ENCODE measurements at regions not wholly inside any gene's neighbourhood (a gene's known extent, or its start where the extent isn't known, plus 50 kb on each side); places are given as distances from the start of the nearest gene placed in this dataset.

- H3K4me3 ChIP-seq (ENCODE audit: control insufficient read depth in 2 of 3, extremely low read depth in 1 of 3, insufficient read depth in 2 of 3, low read depth in 1 of 3, low read length in 3 of 3) = no peak overlapping the region
- dilution Hi-C loops (cut with MboI; ENCODE audit: extremely low pct_ligation_motif_present, low sequenced_read_pairs) = no loop called here
- TF ChIP-seq EZH2 (IDR thresholded peaks at IDR 0.05; ENCODE audit: low read length) (no peak), CTCF (optimal IDR thresholded peaks at IDR 0.05 in 1 of 3, IDR thresholded peaks at IDR 0.05 in 1 of 3, conservative IDR thresholded peaks at IDR 0.05 in 1 of 3; ENCODE audit: extremely low read depth in 1 of 3, insufficient read depth in 2 of 3, low read length in 3 of 3) (no peak)
- no peak overlapping the region for H3K9ac ChIP-seq (ENCODE audit: control insufficient read depth, extremely low read depth, insufficient read depth, low read length)
- H3K79me2 ChIP-seq (ENCODE audit: control insufficient read depth, insufficient read depth, low read length) = no peaks in the 10 kb centered on the region
- no peaks in the 10 kb centered on the region for H3K4me1 ChIP-seq (ENCODE audit: control insufficient read depth, extremely low read depth, insufficient read depth, low read length)
- H3K36me3 ChIP-seq (ENCODE audit: control insufficient read depth in 2 of 2, extremely low read depth in 1 of 2, insufficient read depth in 2 of 2, low read length in 2 of 2) = no peaks in the 10 kb centered on the region
- FAIRE-seq (no peak), DNase-seq (ENCODE audit: low read depth, low spot score) (no peak)
- no peaks in the 10 kb centered on the region for H3K9me3 ChIP-seq (ENCODE audit: control insufficient read depth, low read depth, low read length)
- no peaks in the 10 kb centered on the region for H3K27me3 ChIP-seq (ENCODE audit: control insufficient read depth, extremely low read depth, insufficient read depth, low read length)
- no peak overlapping the region for H3K4me2 ChIP-seq (ENCODE audit: control insufficient read depth, extremely low read depth, insufficient read depth, low read depth, low read length)
- no peak overlapping the region for H3K27ac ChIP-seq (ENCODE audit: control insufficient read depth, insufficient read depth, low read length)
- no peaks in the 10 kb centered on the region for H4K20me1 ChIP-seq (ENCODE audit: control insufficient read depth, extremely low read depth, insufficient read depth, low read length)
- H2AFZ ChIP-seq (ENCODE audit: control insufficient read depth, low read length) = no peak overlapping the region
- no peaks in the 10 kb centered on the region for H3K9me1 ChIP-seq (ENCODE audit: control insufficient read depth, extremely low read depth, insufficient read depth, low read length)
Observed at GRCh38 chrX:82196866-82197265, 995.0 kb downstream of the SH3BGRL start.

GRCh38 chrX:82208975-82209374 is 1007.1 kb downstream of the SH3BGRL start:
- H3K79me2 ChIP-seq (ENCODE audit: control insufficient read depth, insufficient read depth, low read length) = no peaks in the 10 kb centered on the region
- H3K36me3 ChIP-seq (ENCODE audit: control insufficient read depth in 2 of 2, extremely low read depth in 1 of 2, insufficient read depth in 2 of 2, low read length in 2 of 2) = no peaks in the 10 kb centered on the region
- FAIRE-seq = no peak
- H4K20me1 ChIP-seq (ENCODE audit: control insufficient read depth, extremely low read depth, insufficient read depth, low read length) = no peaks in the 10 kb centered on the region
- no peaks in the 10 kb centered on the region for H3K4me1 ChIP-seq (ENCODE audit: control insufficient read depth, extremely low read depth, insufficient read depth, low read length)
- no peak overlapping the region for H3K9ac ChIP-seq (ENCODE audit: control insufficient read depth, extremely low read depth, insufficient read depth, low read length)
- no peak overlapping the region for H3K4me3 ChIP-seq (ENCODE audit: control insufficient read depth in 2 of 3, extremely low read depth in 1 of 3, insufficient read depth in 2 of 3, low read depth in 1 of 3, low read length in 3 of 3)
- no peaks in the 10 kb centered on the region for H3K27me3 ChIP-seq (ENCODE audit: control insufficient read depth, extremely low read depth, insufficient read depth, low read length)
- H3K27ac ChIP-seq (ENCODE audit: control insufficient read depth, insufficient read depth, low read length) = no peak overlapping the region
- no peaks in the 10 kb centered on the region for H3K9me3 ChIP-seq (ENCODE audit: control insufficient read depth, low read depth, low read length)
- DNase-seq (ENCODE audit: low read depth, low spot score) = no peak
- no peak for TF ChIP-seq CTCF (optimal IDR thresholded peaks at IDR 0.05 in 1 of 3, IDR thresholded peaks at IDR 0.05 in 1 of 3, conservative IDR thresholded peaks at IDR 0.05 in 1 of 3; ENCODE audit: extremely low read depth in 1 of 3, insufficient read depth in 2 of 3, low read length in 3 of 3)
- TF ChIP-seq EZH2 (IDR thresholded peaks at IDR 0.05; ENCODE audit: low read length) = no peak
- H3K9me1 ChIP-seq (ENCODE audit: control insufficient read depth, extremely low read depth, insufficient read depth, low read length) = no peaks in the 10 kb centered on the region
- dilution Hi-C loops (cut with MboI; ENCODE audit: extremely low pct_ligation_motif_present, low sequenced_read_pairs) = no loop called here
- no peak overlapping the region for H3K4me2 ChIP-seq (ENCODE audit: control insufficient read depth, extremely low read depth, insufficient read depth, low read depth, low read length)
- no peak overlapping the region for H2AFZ ChIP-seq (ENCODE audit: control insufficient read depth, low read length)
